ENCODE measurements at regions not wholly inside any gene's neighbourhood (a gene's known extent, or its start where the extent isn't known, plus 50 kb on each side); places are given as distances from the start of the nearest gene placed in this dataset.

DNA sequence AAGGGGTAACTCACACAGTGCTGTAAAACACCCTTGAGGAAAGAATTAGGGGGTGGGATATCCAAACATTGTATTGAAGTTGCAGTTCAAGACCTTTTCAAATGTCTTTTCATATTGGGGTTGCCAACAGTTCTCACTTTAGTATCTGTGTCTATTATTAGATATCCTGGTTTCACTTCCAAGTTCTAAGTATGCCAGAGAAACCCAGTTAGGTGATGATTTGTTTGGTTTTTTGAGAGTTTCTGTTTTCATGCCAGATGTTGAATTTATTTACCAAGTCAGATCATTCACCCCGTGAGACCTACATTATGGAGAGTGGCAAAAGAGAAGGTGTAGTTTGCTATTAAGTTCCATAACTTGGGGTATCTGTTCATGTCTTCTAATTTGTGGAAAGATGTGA is 64.5 kb downstream of the C9orf152 start:
- DNase-seq, result no peak

DNA sequence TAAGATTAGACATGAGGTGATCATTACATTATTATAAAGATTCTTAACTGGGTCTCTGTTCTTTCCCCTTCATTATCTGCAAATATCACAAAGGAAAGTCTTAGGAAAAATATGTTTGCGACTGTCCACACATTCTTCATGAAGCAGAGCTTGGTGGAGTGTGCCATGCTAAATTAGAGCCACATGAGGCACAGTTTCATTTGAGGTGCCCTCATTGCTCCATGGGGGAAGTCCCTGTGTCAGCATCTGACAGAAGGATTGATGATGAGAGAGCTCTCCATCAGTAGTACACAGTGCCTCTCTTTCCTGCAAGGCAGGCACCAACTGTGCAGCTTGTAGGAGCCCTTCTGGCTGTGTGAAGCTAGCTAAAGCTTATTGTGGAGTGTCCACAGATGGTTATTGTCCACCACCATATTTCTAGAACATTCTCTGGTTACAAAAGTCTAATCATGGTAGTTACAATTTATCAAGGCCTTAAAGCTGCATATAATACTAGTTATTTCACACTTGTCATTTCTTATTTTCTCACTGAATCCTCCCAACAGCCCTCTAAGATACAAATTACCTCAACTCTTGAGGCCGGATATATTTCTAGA is 63.9 kb downstream of the C9orf152 start:
- DNase-seq, result no peak

DNA sequence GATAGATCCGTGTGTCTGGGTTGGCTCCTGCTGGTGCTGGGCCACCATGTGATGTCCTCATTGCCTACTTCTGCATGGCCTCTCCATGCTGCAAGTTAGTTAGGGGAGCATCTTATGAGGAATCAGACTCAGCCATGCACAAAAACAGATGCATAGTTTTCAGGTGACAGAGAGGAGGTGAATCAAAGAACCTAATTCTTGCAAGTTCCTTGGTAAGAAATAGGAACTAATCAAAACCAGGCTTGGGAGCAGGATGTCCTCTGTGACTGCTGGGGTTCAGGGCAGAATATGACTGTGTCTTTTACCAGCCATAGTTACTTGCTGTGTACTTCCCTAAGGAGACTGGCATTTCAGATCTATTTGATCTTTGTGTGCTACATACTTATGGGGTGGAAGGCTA is 61.6 kb downstream of the C9orf152 start:
- no peak for DNase-seq

DNA sequence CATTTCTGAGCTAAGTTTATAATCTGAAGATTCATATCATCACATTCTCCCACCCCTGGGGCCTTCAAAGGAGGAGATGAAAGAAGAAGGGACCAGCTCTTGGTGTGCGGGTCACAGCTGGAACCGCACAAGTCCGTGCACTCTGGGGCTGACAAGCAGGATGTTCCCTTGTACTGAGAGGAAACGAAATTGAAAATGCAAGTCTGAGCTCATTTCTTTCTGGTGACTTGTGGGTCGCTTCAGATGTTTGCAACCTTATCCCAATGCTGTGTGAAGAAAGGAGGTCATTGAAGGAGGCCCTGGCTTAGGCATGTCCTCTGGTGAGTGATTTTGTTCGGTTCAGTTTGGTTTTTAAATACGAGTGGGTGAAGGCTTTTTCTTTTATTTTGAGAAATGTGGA is 59.6 kb downstream of the C9orf152 start:
- no peak for DNase-seq

DNA sequence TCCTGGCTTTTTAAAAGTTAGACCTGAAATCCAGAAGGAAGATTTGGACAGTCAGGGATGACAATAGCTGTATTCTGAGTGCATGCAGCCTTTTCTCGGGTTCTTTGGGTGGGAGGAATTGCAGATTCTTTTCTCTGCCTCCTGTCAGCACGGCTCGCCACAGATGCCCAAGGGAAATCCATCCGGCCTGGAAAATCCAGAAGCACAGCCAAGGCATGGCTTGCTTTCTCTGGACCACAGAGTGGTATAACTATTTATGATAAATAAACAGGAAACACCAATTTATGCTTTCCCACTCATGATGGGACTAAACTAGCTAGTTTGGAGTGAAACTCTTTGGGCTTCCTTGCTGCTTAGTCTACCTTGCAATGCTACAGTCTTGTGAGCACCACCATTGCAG is 59.1 kb downstream of the C9orf152 start:
- DNase-seq, result no peak
